ENCODE measurements at regions not wholly inside any gene's neighbourhood (a gene's known extent, or its start where the extent isn't known, plus 50 kb on each side); places are given as distances from the start of the nearest gene placed in this dataset.

GRCh38 chr13:40274103-40274502, 392.3 kb downstream of the FOXO1 start:
- DNase-seq: no peak
- 84% methylated on average over 3 of the region's 3 CpGs for WGBS (ENCODE audit: insufficient coverage, low coverage, low lambda C conversion rate, missing lambda C conversion rate)
- Histone ChIP-seq H3K4me3 (no peak overlapping the region), H3K36me3 (no peaks in the 10 kb centered on the region), H3K9me3 (no peaks in the 10 kb centered on the region), H3K27me3 (no peaks in the 10 kb centered on the region), H3K4me1 (no peaks in the 10 kb centered on the region), H3K27ac (no peak overlapping the region)
- ATAC-seq: no peak
- TF ChIP-seq CTCF (IDR thresholded peaks at IDR 0.05) (no peak), POLR2A (IDR thresholded peaks at IDR 0.05) (no peak)
- intact Hi-C loops (cut with DNase I): no loop called here

GRCh38 chr13:40275155-40275554, 391.3 kb downstream of the FOXO1 start:
- no peak for ATAC-seq
- intact Hi-C loops (cut with DNase I): no loop called here
- Histone ChIP-seq H3K9me3 (no peaks in the 10 kb centered on the region), H3K27ac (no peak overlapping the region), H3K4me3 (no peak overlapping the region), H3K4me1 (no peaks in the 10 kb centered on the region), H3K27me3 (no peaks in the 10 kb centered on the region), H3K36me3 (no peaks in the 10 kb centered on the region)
- TF ChIP-seq POLR2A (IDR thresholded peaks at IDR 0.05) (no peak), CTCF (IDR thresholded peaks at IDR 0.05) (no peak)
- no peak for DNase-seq
- 87% methylated on average over 3 of the region's 4 CpGs for WGBS (ENCODE audit: insufficient coverage, low coverage, low lambda C conversion rate, missing lambda C conversion rate)

DNA sequence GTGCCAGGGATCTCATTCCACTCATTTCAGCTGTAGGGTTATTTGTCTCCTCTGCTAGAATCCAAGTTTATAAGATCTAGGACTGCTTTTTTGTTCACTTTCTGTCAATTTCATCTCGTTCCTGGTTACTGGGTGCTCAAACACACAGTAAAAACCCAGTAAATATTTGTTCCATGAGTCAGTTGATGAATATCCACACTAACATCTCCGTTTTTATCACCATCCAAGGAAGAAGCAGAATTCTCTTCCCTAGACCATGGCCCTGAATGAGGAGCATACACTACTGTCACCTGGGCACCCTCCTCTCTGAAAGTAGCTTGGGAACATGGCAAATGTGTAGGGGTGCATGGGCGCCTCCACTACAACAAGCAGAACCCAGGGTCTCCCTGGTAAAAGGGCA, 390.8 kb downstream of the FOXO1 start:
- Histone ChIP-seq H3K36me3 (no peaks in the 10 kb centered on the region), H3K4me3 (no peak overlapping the region), H3K9me3 (no peaks in the 10 kb centered on the region), H3K27me3 (no peaks in the 10 kb centered on the region), H3K4me1 (no peaks in the 10 kb centered on the region), H3K27ac (no peak overlapping the region)
- TF ChIP-seq POLR2A (IDR thresholded peaks at IDR 0.05) (no peak), CTCF (IDR thresholded peaks at IDR 0.05) (no peak)
- no peak for DNase-seq
- ATAC-seq: no peak
- intact Hi-C loops (cut with DNase I): no loop called here
- WGBS (ENCODE audit: insufficient coverage, low coverage, low lambda C conversion rate, missing lambda C conversion rate): 67% methylated on average over 1 of the region's 3 CpGs

GRCh38 chr13:40283666-40284065, 382.8 kb downstream of the FOXO1 start:
- ATAC-seq (no peak), DNase-seq (no peak)
- Histone ChIP-seq H3K4me3 (no peak overlapping the region), H3K4me1 (peaks cover 0 to 9% (median 0%) of the 10 kb centered on the region in 4 donors), H3K9me3 (no peaks in the 10 kb centered on the region), H3K27me3 (no peaks in the 10 kb centered on the region), H3K36me3 (no peaks in the 10 kb centered on the region), H3K27ac (no peak overlapping the region)
- WGBS (ENCODE audit: insufficient coverage, low coverage, low lambda C conversion rate, missing lambda C conversion rate): 90% methylated on average over 2 of the region's 3 CpGs
- intact Hi-C loops (cut with DNase I): no loop called here
- no peak for TF ChIP-seq CTCF (IDR thresholded peaks at IDR 0.05)
- TF ChIP-seq POLR2A (IDR thresholded peaks at IDR 0.05): no peak

DNA sequence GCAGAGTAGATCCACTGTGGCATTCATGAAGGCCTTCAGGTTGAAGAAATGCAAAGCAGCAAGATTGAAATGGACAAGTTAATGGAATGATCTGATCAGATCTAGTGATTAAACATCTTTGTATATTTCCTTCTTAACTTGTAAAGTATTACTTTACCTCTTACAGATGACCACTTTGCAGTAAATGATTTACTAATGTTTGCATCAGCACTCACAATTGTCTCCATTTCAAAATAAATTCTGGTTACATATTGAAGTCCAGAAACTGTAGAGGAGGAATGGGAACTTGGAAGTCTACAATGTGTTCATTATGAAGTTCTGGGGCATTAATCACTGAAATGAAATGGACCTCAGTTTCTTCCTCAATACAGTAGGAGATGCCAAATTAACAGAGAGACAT, 380.8 kb downstream of the FOXO1 start:
- ATAC-seq: peak; percentile 17 to 78 (median 62)

More for the DNA sequence above, 380.8 kb downstream of the FOXO1 start:
- TF ChIP-seq CTCF (IDR thresholded peaks at IDR 0.05): no peak
- TF ChIP-seq POLR2A (IDR thresholded peaks at IDR 0.05): no peak
- Histone ChIP-seq H3K27me3 (no peaks in the 10 kb centered on the region), H3K4me3 (no peak overlapping the region), H3K27ac (no peak overlapping the region), H3K36me3 (no peaks in the 10 kb centered on the region), H3K9me3 (no peaks in the 10 kb centered on the region), H3K4me1 (peaks cover 0 to 9% (median 0%) of the 10 kb centered on the region in 4 donors)
- no peak for DNase-seq
- intact Hi-C loops (cut with DNase I): no loop called here

Measured in right lobe of liver (tissue), 6 donors.